Spinal cord (tissue), 9 donors: ENCODE measurements at regions not wholly inside any gene's neighbourhood (a gene's known extent, or its start where the extent isn't known, plus 50 kb on each side); places are given as distances from the start of the nearest gene placed in this dataset.

Source experiments
- DNase-seq, 6 donors: peaks; one replicate each; pipeline versions ENCODE4 v3.0.0 to v3.0.0-alpha.2; 2013 to 2015; ENCODE audit warnings: low spot score in 6 of 6, low read depth in 4 of 6
- H3K27ac ChIP-seq: one replicate; pipeline ENCODE4 v1.5.1; 2013; ENCODE audit warnings: low read depth, low read length, control low read depth
- H3K27me3 ChIP-seq: one replicate; pipeline ENCODE4 v1.6.1; 2013; ENCODE audit warnings: low read length; ENCODE audit not compliant: control insufficient read depth, insufficient read depth
- H3K36me3 ChIP-seq: one replicate; pipeline ENCODE4 v1.6.1; 2013; ENCODE audit warnings: low read length; ENCODE audit not compliant: control insufficient read depth, insufficient read depth
- H3K4me1 ChIP-seq: one replicate; pipeline ENCODE4 v1.6.1; 2013; ENCODE audit warnings: low read length; ENCODE audit not compliant: control insufficient read depth, insufficient read depth
- H3K4me3 ChIP-seq: one replicate; pipeline ENCODE4 v1.5.1; 2013; ENCODE audit warnings: low read depth, low read length, control low read depth
- H3K9me3 ChIP-seq: one replicate; pipeline ENCODE4 v1.6.1; 2013; ENCODE audit warnings: low read length; ENCODE audit not compliant: control insufficient read depth, insufficient read depth
- WGBS: methylation state at CpG from one replicate; pipeline ENCODE4 v1.1.5; 2013; ENCODE audit warnings: missing lambda C conversion rate; ENCODE audit not compliant: insufficient coverage; 5-methylcytosine and 5-hydroxymethylcytosine counted together
- donor health status: healthy.

- no peak overlapping the region for H3K27ac ChIP-seq
- H3K27me3 ChIP-seq, result no peaks in the 10 kb centered on the region
- H3K4me3 ChIP-seq, result no peak overlapping the region
- H3K36me3 ChIP-seq, result no peaks in the 10 kb centered on the region
- DNase-seq, result no peak
- WGBS, result no CpG with 5 or more reads among the region's 3 CpGs
- H3K9me3 ChIP-seq, result peaks cover 3% of the 10 kb centered on the region
- H3K4me1 ChIP-seq, result peaks cover 6% of the 10 kb centered on the region
These were observed 164.6 kb upstream of the MCTP2 start for GRCh38 chr15:94066811-94067210.

GRCh38 chr15:94066046-94066445, 165.3 kb upstream of the MCTP2 start:
- no peak overlapping the region for H3K27ac ChIP-seq
- peaks cover 6% of the 10 kb centered on the region for H3K4me1 ChIP-seq
- no peak for DNase-seq
- H3K9me3 ChIP-seq, result peaks cover 3% of the 10 kb centered on the region
- WGBS, result 88% methylated on average over 1 of the region's 3 CpGs
- H3K4me3 ChIP-seq, result no peak overlapping the region
- H3K36me3 ChIP-seq, result no peaks in the 10 kb centered on the region
- no peaks in the 10 kb centered on the region for H3K27me3 ChIP-seq

- WGBS, result 100% methylated on average over 1 of the region's 2 CpGs
- Histone ChIP-seq H3K4me1 (no peaks in the 10 kb centered on the region), H3K36me3 (no peaks in the 10 kb centered on the region), H3K27ac (no peak overlapping the region), H3K4me3 (no peak overlapping the region), H3K9me3 (peaks cover 3% of the 10 kb centered on the region), H3K27me3 (no peaks in the 10 kb centered on the region)
- DNase-seq, result no peak
These were observed 166.6 kb upstream of the MCTP2 start for GRCh38 chr15:94064676-94065313.

- Histone ChIP-seq H3K27ac (no peak overlapping the region), H3K4me3 (no peak overlapping the region), H3K4me1 (no peaks in the 10 kb centered on the region), H3K27me3 (no peaks in the 10 kb centered on the region), H3K9me3 (no peaks in the 10 kb centered on the region), H3K36me3 (no peaks in the 10 kb centered on the region)
- whole genome bisulfite sequencing, result 85% methylated on average over 2 of the region's 3 CpGs
- DNase-seq, result no peak
These were observed 170.3 kb upstream of the MCTP2 start for GRCh38 chr15:94061041-94061440.

GRCh38 chr15:94059013-94059587, 172.3 kb upstream of the MCTP2 start:
- WGBS, result 89% methylated on average over 3 of the region's 3 CpGs
- H3K36me3 ChIP-seq, result no peaks in the 10 kb centered on the region
- no peak for DNase-seq
- H3K4me1 ChIP-seq, result no peaks in the 10 kb centered on the region
- H3K9me3 ChIP-seq, result no peaks in the 10 kb centered on the region
- H3K27ac ChIP-seq, result no peak overlapping the region
- H3K4me3 ChIP-seq, result no peak overlapping the region
- no peaks in the 10 kb centered on the region for H3K27me3 ChIP-seq

GRCh38 chr15:94057305-94057704, 174.1 kb upstream of the MCTP2 start:
- Histone ChIP-seq H3K4me3 (no peak overlapping the region), H3K27me3 (no peaks in the 10 kb centered on the region), H3K36me3 (no peaks in the 10 kb centered on the region), H3K4me1 (no peaks in the 10 kb centered on the region), H3K27ac (no peak overlapping the region), H3K9me3 (no peaks in the 10 kb centered on the region)
- WGBS, result no CpG with 5 or more reads among the region's 1 CpG
- no peak for DNase-seq

- H3K9me3 ChIP-seq, result no peaks in the 10 kb centered on the region
- no peak overlapping the region for H3K27ac ChIP-seq
- no peaks in the 10 kb centered on the region for H3K27me3 ChIP-seq
- H3K4me1 ChIP-seq, result no peaks in the 10 kb centered on the region
- DNase-seq, result no peak
- no peaks in the 10 kb centered on the region for H3K36me3 ChIP-seq
- no peak overlapping the region for H3K4me3 ChIP-seq
These were observed 175.0 kb upstream of the MCTP2 start for GRCh38 chr15:94056314-94056713.

GRCh38 chr15:94053626-94054025, 177.7 kb upstream of the MCTP2 start:
- Histone ChIP-seq H3K4me1 (no peaks in the 10 kb centered on the region), H3K36me3 (no peaks in the 10 kb centered on the region)
- DNase-seq, result no peak

GRCh38 chr15:94052711-94053110, 178.7 kb upstream of the MCTP2 start:
- no peaks in the 10 kb centered on the region for H3K9me3 ChIP-seq
- no peaks in the 10 kb centered on the region for H3K27me3 ChIP-seq
- no peaks in the 10 kb centered on the region for H3K4me1 ChIP-seq
- no peaks in the 10 kb centered on the region for H3K36me3 ChIP-seq
- WGBS, result 33% methylated on average over 1 of the region's 2 CpGs
- H3K4me3 ChIP-seq, result no peak overlapping the region
- DNase-seq, result no peak
- no peak overlapping the region for H3K27ac ChIP-seq

More at GRCh38 chr15:94053626-94054025, 177.7 kb upstream of the MCTP2 start:
- H3K4me3 ChIP-seq, result no peak overlapping the region
- no peaks in the 10 kb centered on the region for H3K9me3 ChIP-seq
- no peaks in the 10 kb centered on the region for H3K27me3 ChIP-seq
- no peak overlapping the region for H3K27ac ChIP-seq

GRCh38 chr15:94047566-94047965, 183.8 kb upstream of the MCTP2 start:
- no peak overlapping the region for H3K4me3 ChIP-seq
- H3K27ac ChIP-seq, result no peak overlapping the region
- no peaks in the 10 kb centered on the region for H3K27me3 ChIP-seq
- WGBS, result 100% methylated on average over 1 of the region's 2 CpGs
- no peak for DNase-seq
- H3K4me1 ChIP-seq, result no peaks in the 10 kb centered on the region
- no peaks in the 10 kb centered on the region for H3K36me3 ChIP-seq
- no peaks in the 10 kb centered on the region for H3K9me3 ChIP-seq
